ENCODE measurements at regions not wholly inside any gene's neighbourhood (a gene's known extent, or its start where the extent isn't known, plus 50 kb on each side); places are given as distances from the start of the nearest gene placed in this dataset.

DNA sequence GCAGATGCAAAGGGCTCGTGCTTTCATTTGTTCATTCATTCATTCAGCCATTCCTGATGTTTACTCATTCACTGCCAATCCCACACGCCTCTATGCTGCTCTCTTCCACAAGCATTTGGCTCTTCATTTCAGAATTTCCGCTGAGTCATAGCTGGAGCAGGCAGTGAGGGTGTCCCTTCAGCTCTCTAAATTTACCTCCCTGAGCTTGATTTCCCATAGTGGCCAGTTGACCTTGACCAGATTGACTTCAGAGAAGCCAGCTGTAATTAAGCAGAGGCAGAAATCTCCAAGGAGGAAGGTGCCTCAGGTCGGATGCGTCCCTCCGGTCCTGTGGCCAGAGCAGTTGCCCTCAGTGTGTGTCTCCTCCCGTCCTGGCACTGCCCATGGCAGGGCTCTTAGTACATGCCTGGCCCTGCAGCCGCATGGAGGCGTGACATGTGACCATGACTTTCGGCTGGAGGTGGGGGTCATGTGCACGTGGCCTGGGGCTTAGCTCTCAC is 267.2 kb upstream of the ECI2 start:
- no peak overlapping the region for H3K4me3 ChIP-seq (ENCODE audit: low read depth, low read length)
- no peak for DNase-seq (ENCODE audit: low read depth)
- TF ChIP-seq, protein P1, sequence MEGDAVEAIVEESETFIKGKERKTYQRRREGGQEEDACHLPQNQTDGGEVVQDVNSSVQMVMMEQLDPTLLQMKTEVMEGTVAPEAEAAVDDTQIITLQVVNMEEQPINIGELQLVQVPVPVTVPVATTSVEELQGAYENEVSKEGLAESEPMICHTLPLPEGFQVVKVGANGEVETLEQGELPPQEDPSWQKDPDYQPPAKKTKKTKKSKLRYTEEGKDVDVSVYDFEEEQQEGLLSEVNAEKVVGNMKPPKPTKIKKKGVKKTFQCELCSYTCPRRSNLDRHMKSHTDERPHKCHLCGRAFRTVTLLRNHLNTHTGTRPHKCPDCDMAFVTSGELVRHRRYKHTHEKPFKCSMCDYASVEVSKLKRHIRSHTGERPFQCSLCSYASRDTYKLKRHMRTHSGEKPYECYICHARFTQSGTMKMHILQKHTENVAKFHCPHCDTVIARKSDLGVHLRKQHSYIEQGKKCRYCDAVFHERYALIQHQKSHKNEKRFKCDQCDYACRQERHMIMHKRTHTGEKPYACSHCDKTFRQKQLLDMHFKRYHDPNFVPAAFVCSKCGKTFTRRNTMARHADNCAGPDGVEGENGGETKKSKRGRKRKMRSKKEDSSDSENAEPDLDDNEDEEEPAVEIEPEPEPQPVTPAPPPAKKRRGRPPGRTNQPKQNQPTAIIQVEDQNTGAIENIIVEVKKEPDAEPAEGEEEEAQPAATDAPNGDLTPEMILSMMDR (IDR thresholded peaks at IDR 0.05; ENCODE audit: low read depth, low read length, missing control alignments) = no peak

DNA sequence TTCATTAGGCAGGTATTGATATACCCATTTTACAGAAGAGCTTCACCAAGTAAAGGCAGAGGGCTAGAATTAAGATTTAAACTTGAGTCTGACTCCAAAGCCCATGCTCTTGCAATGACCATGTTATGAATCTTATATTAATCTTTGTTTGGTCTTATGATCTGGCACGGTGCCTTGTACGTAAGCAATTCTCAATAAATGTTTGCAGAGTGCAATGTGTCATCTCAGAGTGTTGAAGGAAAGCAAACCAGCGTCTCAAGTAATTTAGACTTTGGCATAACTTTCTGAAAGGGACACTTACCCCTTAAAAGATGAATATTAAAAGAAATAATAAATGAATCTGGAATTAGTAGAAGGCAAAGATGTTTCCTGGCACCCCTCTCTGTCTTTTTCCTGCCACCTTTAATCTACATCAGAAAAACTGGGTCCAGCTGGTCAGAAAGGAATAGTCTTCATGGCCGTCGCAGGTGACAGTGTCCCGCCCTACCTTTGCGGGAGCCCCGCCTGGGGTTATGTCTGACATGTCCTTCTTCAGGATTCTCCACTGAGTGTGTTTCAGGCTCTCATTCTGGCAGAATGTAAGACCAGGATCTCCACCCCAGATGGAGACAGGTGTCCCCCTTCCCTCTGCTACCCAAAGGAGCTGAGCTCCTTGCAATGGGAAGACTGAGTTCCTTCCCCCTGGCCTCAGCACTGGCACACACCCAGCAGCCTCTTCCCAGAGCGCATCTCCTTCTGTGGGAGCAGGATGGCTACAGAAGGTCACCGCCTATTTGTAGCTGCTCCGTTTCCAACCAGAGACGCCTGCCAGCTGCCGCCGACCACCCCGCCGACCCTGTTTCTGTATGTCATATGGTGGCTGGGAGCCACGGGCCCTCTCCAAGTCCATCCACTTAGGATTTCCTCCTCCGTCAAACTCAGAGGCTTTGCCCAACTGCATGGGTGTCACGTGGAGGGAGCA is 266.3 kb upstream of the ECI2 start:
- H3K4me3 ChIP-seq (ENCODE audit: low read depth, low read length) = no peak overlapping the region
- no peak for DNase-seq (ENCODE audit: low read depth)
- TF ChIP-seq, protein P1 (IDR thresholded peaks at IDR 0.05; ENCODE audit: low read depth, low read length, missing control alignments) = no peak

DNA sequence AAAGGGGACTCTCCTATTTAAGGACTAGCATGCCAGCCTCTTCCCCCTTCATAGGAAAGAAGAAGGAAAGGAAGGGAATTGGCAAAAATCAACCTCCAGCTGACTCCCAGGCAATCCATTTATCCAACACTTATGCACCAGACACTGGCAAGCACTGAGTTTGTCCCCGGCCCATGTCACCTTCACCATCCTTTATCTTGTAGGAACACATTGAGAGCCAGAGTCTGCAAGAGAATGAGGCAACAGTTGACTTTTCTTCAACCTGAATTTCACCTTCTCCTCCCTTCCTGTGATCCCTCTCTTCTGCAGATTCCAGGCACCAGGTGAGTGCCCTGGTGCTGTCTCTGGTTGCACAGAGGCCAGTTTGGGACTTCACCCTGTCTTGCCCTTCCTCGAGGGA is 264.3 kb upstream of the ECI2 start:
- H3K4me3 ChIP-seq (ENCODE audit: low read depth, low read length) = no peak overlapping the region
- TF ChIP-seq, protein P1 (IDR thresholded peaks at IDR 0.05; ENCODE audit: low read depth, low read length, missing control alignments) = no peak
- no peak for DNase-seq (ENCODE audit: low read depth)

DNA sequence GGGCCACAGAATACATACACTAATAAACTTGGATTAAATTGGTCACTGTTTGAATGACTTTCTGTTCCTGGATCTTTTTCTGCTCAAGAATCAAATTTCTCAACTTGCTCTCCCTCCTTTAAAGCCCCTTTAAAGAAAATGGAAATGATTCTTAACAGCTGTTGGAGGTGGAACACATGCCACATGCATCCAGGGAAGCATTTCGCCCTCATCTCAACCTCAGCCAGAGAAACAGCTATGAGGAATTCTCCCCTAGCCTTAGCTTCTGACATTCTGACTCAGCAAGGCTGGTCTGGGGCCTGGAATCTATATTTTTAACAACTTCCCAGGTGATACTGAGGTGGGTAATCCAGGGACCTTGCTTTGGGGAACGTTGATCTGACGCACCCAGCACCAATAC is 263.4 kb upstream of the ECI2 start:
- no peak overlapping the region for H3K4me3 ChIP-seq (ENCODE audit: low read depth, low read length)
- DNase-seq (ENCODE audit: low read depth) = no peak
- TF ChIP-seq, protein P1 (IDR thresholded peaks at IDR 0.05; ENCODE audit: low read depth, low read length, missing control alignments) = no peak

DNA sequence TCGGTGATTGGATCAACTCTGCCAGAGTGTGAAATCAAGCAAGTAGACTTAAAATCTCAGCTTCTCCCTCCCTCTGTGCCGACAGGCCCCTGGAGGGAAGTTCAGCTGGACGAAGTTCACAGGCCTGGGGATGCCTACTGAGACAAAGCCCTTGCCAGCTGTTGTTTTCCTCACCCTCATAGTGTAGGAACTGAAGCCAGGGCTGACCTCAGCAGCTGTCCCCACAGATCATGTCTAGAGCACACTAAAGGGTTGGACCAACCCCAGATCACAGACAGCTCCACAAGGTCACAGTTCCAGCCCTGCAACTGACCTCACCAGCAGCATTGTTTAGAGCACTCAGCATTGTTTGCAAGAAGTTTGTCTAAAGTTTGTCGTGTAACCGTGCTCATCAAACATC is 261.9 kb upstream of the ECI2 start:
- TF ChIP-seq, protein P1 (IDR thresholded peaks at IDR 0.05; ENCODE audit: low read depth, low read length, missing control alignments) = no peak
- no peak for DNase-seq (ENCODE audit: low read depth)
- no peak overlapping the region for H3K4me3 ChIP-seq (ENCODE audit: low read depth, low read length)

DNA sequence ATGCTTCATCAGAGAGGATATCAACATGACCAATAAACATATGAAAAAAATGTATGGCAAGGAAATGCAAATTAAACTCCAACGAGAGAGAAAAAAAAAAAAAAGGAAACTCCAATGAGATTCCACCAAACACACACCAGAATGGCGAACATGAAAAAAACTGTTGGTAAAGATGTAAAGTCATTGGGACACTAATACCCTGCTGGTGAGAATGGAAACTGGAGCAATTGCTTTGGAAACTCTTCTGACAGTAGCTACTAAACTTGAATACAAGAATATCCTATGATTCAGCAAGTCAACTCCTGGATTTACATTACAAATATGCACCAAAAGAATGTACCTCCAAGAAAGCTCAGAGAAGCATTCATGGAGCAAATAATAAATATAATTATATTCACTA is 260.7 kb upstream of the ECI2 start:
- no peak for DNase-seq (ENCODE audit: low read depth)
- no peak overlapping the region for H3K4me3 ChIP-seq (ENCODE audit: low read depth, low read length)
- TF ChIP-seq, protein P1 (IDR thresholded peaks at IDR 0.05; ENCODE audit: low read depth, low read length, missing control alignments) = no peak
